Breast epithelium (tissue), 3 donors: ENCODE measurements at regions not wholly inside any gene's neighbourhood (a gene's known extent, or its start where the extent isn't known, plus 50 kb on each side); places are given as distances from the start of the nearest gene placed in this dataset.

Experiments
- POLR2A ChIP-seq: fragments of 450-650 bp; IDR thresholded peaks from one replicate; pipeline ENCODE4 v1.6.1; 2016; ENCODE audit warnings: antibody characterized with exemption, mild to moderate bottlenecking, moderate library complexity
- POLR2AphosphoS5 ChIP-seq, 3 donors: sonication (generic); formaldehyde crosslinking; IDR thresholded peaks; one replicate each; pipeline ENCODE4 v1.6.1; 2017; ENCODE audit warnings: antibody characterized with exemption in 3 of 3
- TF ChIP-seq, protein P1 (sequence below), 3 donors: fragments of 450-650 bp; IDR thresholded peaks; one replicate each; pipeline ENCODE4 v1.5.1; 2016 to 2017; ENCODE audit warnings: antibody characterized with exemption in 3 of 3, mild to moderate bottlenecking in 3 of 3, moderate library complexity in 3 of 3

DNA sequence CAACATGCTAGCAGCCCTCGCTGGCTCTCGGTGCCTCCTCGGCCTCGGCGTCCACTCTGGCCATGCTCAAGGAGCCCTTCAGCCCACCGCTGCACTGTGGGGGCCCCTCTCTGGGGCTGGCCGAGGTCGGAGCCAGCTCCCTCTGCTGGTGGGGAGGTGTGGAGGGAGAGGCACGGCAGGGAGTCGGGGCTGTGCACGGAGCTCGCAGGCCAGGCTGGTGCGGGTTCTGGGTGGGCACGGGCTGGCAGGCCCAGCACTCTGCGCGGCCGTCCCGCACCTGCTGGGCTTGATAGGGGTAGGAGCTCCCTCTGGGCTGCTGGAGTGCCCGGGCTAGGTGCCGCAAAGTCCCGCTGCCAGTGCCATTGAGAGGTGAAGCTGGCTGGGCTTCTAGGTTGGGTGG lies 251.0 kb downstream of the SQOR start:
- TF ChIP-seq POLR2A, result no peak
- TF ChIP-seq, protein P1, sequence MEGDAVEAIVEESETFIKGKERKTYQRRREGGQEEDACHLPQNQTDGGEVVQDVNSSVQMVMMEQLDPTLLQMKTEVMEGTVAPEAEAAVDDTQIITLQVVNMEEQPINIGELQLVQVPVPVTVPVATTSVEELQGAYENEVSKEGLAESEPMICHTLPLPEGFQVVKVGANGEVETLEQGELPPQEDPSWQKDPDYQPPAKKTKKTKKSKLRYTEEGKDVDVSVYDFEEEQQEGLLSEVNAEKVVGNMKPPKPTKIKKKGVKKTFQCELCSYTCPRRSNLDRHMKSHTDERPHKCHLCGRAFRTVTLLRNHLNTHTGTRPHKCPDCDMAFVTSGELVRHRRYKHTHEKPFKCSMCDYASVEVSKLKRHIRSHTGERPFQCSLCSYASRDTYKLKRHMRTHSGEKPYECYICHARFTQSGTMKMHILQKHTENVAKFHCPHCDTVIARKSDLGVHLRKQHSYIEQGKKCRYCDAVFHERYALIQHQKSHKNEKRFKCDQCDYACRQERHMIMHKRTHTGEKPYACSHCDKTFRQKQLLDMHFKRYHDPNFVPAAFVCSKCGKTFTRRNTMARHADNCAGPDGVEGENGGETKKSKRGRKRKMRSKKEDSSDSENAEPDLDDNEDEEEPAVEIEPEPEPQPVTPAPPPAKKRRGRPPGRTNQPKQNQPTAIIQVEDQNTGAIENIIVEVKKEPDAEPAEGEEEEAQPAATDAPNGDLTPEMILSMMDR (IDR thresholded peaks at IDR 0.05), result no peak
- no peak for TF ChIP-seq POLR2AphosphoS5 (IDR thresholded peaks at IDR 0.05)
